HG03432 (cell line): ENCODE measurements at regions not wholly inside any gene's neighbourhood (a gene's known extent, or its start where the extent isn't known, plus 50 kb on each side); places are given as distances from the start of the nearest gene placed in this dataset.

Experiments used
- ATAC-seq: cut with Tn5 transposase; IDR thresholded peaks from one replicate; pipeline ENCODE4 v1.9.1; 2021; ENCODE audit warnings: mild to moderate bottlenecking, moderate library complexity; ENCODE audit not compliant: unreplicated experiment

- no peak for ATAC-seq
Measured at GRCh38 chr1:195130598-195130997, 1477.6 kb downstream of the KCNT2 start.

- ATAC-seq, result no peak
Measured at GRCh38 chr1:195122497-195122896, 1485.7 kb downstream of the KCNT2 start.

- ATAC-seq, result no peak
Measured at GRCh38 chr1:195113471-195113870, 1494.8 kb downstream of the KCNT2 start.

DNA sequence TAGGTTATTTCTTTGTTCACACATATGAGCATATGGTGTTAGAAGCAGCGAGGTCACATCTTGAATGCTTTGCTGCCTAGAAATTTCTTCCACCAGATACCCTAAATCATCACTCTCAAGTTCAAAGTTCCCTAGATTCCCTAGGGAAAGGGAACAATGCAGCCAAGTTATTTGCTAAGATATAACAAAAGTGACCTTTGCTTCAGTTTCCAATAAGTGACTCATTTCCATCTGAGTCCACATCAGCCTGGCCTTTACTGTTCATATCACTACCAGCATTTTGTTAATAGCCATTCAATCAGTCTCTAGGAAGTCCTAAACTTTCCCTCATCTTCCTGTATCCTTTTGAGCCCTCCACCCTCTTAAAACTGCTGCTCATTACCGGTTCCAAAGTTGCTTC lies 1502.5 kb downstream of the KCNT2 start:
- ATAC-seq, result no peak

DNA sequence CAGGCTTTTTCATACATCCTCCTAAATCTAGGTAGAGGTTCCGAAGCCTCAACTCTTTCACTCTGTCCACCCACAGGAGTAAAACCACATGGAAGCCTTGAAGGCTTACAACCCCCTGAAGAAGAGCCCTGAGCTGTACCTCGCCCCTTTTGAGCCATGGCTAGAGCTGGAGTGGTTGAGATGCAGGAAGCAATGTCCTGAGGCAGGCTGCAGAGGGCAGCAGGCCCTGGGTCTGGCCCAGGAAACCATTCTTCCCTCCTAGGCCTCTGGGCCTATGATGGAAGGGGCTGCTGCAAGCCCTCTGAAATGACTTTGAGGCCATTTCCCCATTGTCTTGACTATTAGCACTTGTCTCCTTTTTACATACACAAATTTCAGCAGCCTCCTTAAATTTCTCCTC lies 1503.0 kb downstream of the KCNT2 start:
- peak; percentile 64 for ATAC-seq

DNA sequence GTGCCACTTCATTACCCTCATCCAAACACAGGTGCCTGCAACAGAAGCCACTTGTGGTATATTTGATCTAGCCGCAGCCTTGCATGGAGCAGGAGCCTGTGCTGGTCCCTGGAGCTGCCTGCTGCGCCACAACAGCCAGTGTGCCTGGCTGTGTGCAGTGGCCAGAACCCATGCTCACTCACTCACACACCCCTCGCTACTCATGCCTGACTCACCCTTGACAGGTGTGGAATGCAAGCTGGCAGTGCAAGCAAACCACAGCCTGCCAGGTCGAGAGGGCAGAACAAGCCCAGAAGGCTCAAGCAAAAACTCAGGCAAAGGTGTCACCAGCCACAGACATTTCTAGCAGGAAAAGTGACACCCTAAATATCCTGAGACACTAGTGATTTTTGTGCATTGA lies 1510.9 kb downstream of the KCNT2 start:
- no peak for ATAC-seq

- no peak for ATAC-seq
Measured at GRCh38 chr1:195096051-195096521, 1512.2 kb downstream of the KCNT2 start.

DNA sequence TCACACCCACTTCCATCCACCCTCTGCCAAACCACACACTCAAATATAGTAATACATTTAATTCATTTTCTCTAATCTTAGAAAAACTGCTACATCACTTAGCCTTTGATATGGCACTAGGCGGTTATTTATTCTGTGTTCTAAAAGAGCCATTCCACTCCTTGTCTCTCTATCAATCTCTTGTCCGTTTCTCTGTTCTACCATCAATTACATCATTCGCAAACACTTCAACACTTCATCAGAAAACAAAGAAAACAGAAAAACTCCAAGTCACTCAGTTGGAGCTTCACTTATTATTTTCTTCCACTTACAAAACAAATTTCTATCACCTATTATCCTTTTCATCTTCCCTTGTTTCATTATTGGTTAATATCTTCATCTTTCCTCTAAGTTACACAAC lies 1523.0 kb downstream of the KCNT2 start:
- no peak for ATAC-seq

- no peak for ATAC-seq
Measured at GRCh38 chr1:195082183-195082582, 1526.1 kb downstream of the KCNT2 start.

DNA sequence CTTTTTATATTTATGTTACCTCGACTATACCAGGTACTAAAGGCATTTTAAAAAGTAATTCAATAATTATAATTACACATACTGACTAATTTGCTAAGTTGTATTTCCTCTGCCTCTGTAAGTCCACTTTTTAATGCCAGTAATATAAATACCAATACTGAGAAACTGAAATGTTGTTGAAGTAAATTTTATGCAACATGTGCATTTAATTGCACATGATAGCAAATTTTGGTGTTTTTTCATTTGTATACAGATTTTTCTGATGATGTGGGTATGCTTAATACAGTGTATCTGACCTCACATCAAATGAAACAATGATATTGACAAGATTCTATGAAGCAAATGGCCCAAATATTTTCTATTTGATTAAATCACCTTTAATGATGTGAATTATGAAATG lies 1531.6 kb downstream of the KCNT2 start:
- no peak for ATAC-seq

DNA sequence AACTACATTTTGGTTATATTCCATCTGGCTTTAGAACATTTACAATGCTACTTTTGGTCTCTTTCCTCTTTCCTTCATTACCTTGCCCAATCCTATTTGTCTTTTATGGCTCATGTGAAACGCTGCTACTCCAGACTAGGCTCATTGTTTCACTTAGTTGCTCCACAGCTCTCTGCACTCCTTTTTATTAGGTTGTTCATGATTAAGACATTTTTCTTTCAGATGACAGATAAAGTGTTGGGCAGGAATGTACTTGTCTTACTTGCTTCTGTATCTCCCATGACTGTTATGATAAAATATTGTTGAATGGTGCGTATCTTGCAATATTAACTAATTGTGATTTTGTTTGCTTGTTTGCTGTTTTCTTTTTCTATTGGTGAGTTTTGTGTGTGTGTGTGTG lies 1532.3 kb downstream of the KCNT2 start:
- ATAC-seq, result no peak

DNA sequence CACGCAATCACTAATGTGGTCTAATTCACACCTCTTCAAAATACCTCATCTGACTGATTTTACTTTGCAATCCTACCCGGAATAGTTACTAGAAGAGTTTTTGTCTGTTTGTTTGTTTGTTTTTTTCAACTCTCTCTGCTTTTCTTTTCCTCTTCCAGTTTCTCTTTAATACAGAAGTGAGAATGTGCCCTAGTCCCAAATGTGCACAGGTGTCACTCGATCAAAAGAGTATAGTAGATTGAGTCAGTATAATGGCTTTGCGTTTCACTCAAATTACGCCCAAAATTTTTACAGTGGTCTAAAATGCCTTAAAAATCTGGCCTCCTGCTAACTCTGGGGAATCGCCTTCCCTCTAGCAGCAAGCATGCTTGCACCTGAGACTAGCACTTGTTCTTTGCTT lies 1536.8 kb downstream of the KCNT2 start:
- ATAC-seq, result no peak

DNA sequence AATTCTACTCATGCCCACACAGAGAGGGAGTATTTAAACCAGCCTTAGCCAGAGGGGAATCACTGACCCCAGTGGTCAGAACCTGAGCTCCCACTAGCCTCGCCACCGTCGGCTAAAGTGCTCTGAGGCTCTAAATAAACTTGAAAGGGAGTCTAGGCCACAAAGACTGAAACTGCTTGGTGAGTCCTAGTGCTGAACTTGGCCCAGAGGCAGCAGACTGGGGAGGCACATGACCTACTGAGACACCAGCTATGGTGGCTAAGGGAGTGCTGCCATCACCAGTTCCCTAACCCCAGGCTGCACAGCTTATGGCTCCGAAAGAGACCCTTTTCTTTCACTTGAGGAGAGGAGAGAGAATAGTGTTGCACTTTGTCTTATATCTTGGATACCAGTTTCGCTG lies 1542.8 kb downstream of the KCNT2 start:
- ATAC-seq, result no peak

DNA sequence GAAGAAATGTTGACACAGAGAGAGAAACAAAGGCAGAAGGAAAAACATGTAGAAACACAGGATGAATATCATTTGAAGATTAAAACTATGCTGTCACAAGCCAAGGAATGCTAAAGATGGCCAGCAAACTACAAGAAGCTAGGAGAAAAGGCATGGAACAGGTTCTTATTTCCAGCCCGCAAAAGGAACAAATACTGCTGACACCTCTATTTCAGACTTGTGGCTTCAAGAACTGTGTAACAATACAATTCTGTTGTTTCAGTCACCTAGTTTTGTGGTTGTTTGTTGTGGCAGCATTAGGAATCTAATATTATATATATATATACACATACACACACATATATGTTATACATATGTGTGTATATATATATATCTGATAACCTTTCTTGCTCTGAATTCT lies 1543.9 kb downstream of the KCNT2 start:
- no peak for ATAC-seq

DNA sequence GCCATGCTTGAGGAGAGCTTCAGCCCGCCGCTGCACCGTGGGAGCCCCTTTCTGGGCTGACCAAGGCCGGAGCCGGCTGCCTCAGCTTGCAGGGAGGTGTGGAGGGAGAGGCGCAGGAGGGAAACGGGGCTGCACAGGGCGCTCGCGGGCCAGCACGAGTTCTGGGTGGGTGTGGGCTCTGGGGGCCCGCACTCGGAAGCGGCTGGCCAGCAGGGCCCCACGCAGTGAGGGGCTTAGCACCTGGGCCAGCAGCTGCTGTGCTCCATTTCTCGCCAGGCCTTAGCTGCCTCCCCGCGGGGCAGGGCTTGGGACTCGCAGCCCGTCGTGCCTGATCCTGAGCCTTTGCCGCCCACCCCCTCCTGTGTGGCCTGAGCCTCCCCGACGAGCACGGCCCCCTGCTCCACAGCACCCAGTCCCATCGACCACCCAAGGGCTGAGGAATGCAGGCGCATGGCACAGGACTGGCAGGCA lies 1554.0 kb downstream of the KCNT2 start:
- ATAC-seq, result no peak

DNA sequence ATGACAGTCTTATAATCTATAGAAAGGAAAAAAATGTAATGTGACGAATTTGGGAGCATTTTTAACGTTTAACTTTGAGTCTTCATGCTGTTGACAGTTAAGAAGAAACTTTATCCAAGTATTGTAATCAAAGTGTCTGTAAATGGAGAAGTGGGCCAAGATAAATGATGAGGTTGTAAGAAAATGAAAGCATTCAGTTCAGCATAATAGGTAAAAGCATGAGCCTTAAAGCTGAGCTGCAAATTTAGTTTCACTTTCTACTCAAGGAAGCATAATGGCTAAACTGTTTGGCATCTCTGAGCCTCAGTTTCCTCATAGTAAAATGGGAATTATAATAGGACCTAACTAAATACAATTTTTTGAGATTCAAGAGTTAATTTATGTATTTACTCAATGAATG lies 1554.8 kb downstream of the KCNT2 start:
- no peak for ATAC-seq

- no peak for ATAC-seq
Measured at GRCh38 chr1:195047772-195048171, 1560.5 kb downstream of the KCNT2 start.

DNA sequence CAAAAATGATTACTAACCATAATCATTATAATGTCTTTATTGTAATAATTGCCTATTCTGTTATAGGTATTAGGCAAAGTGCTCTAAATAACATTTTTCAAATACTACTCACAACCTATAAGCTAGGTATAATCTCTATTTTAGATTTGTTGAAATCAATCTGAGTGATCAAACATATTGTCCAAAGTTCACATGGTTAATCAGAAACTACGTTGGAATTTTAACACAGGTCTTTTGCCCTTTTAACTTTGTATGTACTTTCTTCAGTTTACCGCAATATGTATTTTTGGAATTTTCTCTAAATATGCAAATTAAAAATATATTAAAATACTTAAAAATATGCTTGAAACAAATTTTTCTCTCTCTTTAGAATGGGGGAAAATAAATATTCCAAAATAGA lies 1563.2 kb downstream of the KCNT2 start:
- ATAC-seq, result no peak

DNA sequence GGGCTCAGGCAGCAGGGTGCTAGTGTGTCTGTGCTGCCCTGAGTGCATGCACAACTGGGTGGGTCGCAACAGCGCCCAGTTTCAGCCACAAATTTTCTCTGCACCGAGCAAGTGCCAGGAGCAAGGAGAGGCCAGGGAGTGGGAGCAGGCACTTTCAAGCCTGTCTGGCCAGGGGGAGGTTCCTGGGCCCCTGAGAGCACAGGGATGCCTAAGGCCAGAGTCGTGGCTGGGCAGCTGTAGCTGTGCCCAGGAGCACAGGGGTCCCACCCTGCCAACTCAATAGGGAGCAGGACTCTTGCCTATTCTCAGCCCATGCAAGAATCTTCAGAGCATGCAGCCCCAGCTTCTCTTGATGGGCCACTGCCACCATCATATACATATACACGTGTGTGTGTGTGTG lies 1577.4 kb downstream of the KCNT2 start:
- ATAC-seq, result no peak

- ATAC-seq, result no peak
Measured at GRCh38 chr1:195026792-195027191, 1581.4 kb downstream of the KCNT2 start.

DNA sequence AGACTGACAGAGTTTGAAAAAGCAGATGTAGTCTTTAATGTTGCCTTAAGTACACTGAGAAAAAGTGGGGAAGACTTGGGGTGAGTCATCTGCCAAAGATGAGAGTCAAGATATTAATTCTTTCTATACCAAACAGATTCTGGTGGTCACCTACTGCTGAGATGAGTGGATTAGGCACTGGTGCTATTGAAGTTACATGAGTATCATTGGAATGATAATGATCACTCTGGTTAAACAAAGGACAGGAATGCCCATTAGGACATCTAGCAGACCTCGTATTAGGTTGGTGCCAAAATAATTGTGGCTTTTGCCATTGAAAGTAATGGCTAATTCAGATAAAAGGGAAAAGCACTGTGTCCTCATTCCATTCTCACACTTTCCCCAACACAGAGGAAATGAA lies 1588.9 kb downstream of the KCNT2 start:
- ATAC-seq, result no peak

DNA sequence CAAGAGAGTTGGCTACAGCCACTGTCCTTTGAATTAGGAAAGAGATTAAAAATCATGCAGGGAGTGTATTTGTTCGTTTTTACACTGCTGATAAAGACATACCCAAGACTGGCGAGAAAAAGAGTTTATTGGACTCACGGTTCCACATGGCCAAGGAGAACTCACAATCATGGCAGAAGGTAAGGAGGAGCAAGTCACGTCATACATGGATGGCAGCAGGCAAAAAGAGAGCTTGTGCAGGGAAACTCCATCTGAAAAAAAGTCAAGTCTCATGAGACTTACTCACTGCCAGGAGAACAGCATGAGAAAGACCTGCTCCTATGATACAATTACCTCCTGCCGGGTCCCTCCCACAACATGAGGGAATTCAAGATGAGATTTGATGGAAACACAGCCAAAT lies 1595.2 kb downstream of the KCNT2 start:
- ATAC-seq, result no peak

- ATAC-seq, result no peak
Measured at GRCh38 chr1:195005338-195005737, 1602.9 kb downstream of the KCNT2 start.

DNA sequence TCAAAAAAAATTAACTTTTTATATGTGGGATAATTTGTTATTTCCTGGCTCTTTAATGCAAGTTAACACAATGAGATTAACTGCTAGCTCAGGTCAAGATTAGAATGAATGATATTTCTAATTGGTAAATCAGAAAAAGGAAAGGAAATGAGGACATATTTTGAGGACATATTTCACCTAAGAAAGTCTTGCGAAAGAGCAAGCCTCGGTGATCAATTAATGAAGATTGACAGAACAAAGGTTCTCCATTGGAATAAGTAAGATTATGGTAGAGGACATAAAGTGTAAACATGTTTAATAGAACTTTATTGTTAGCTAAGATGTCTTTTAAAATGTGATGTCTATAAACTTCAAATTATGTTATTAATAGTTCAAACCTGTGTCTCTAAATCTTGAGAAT lies 1617.8 kb downstream of the KCNT2 start:
- no peak for ATAC-seq
